A673 (cell line): ENCODE measurements at regions not wholly inside any gene's neighbourhood (a gene's known extent, or its start where the extent isn't known, plus 50 kb on each side); places are given as distances from the start of the nearest gene placed in this dataset.

Source experiments
- BruUV-seq: library from RNA; stranded (reverse); fragments of 400-500 nt; replicated peaks from 2 replicates; lab custom pipeline; 2021; lab: Mats Ljungman, UMichigan
- CTCF ChIA-PET: fragments of 300-600 bp; sonication (Branson Sonifier 250); formaldehyde crosslinking; loops from one replicate; lab custom pipeline; 2022; ENCODE audit warnings: antibody characterized with exemption; lab: Charles Lee
- POLR2A ChIA-PET: fragments of 300-600 bp; sonication (Branson Sonifier 250); formaldehyde crosslinking; loops from one replicate; lab custom pipeline; 2022; ENCODE audit warnings: antibody characterized with exemption; ENCODE audit not compliant: low non-redundant PET; lab: Charles Lee
- DNase-seq: peaks from one replicate; pipeline ENCODE4 v3.0.0-alpha.2; 2015; ENCODE audit warnings: low spot score
- H3K27ac ChIP-seq: fragments of 200-600 bp; sonication (generic); 2 replicates; pipeline ENCODE4 v1.5.1; 2016; ENCODE audit warnings: mixed run types, low read depth, mild to moderate bottlenecking, mixed read lengths, antibody characterized with exemption, low read length; ENCODE audit not compliant: poor library complexity, severe bottlenecking
- H3K27me3 ChIP-seq: fragments of 200-600 bp; sonication (generic); replicated peaks from 2 replicates; pipeline ENCODE4 v1.6.1; 2017; ENCODE audit warnings: mixed run types, low read depth, mild to moderate bottlenecking, mixed read lengths, antibody characterized with exemption, low read length; ENCODE audit not compliant: insufficient read depth, poor library complexity
- H3K36me3 ChIP-seq: fragments of 200-600 bp; sonication (generic); 2 replicates; pipeline ENCODE4 v1.6.1; 2016; ENCODE audit warnings: mixed run types, mild to moderate bottlenecking, mixed read lengths, antibody characterized with exemption, low read length; ENCODE audit not compliant: insufficient read depth, poor library complexity, severe bottlenecking
- H3K4me1 ChIP-seq: fragments of 200-600 bp; sonication (generic); 2 replicates; pipeline ENCODE4 v1.6.1; 2017; ENCODE audit warnings: mixed run types, mild to moderate bottlenecking, mixed read lengths, antibody characterized with exemption, low read length; ENCODE audit not compliant: insufficient read depth, poor library complexity, severe bottlenecking
- H3K4me3 ChIP-seq: fragments of 200-600 bp; sonication (generic); 2 replicates; pipeline ENCODE4 v1.5.1; 2016; ENCODE audit warnings: low read depth, mixed run types, mild to moderate bottlenecking, mixed read lengths, low read length; ENCODE audit not compliant: poor library complexity, severe bottlenecking
- H3K9me3 ChIP-seq: fragments of 200-600 bp; sonication (generic); 2 replicates; pipeline ENCODE4 v1.6.1; 2016; ENCODE audit warnings: mixed run types, low read depth, mild to moderate bottlenecking, mixed read lengths, antibody characterized with exemption, low read length; ENCODE audit not compliant: poor library complexity, severe bottlenecking
- CTCF ChIP-seq: fragments of 300-800, 200-600 bp; sonication (generic); conservative IDR thresholded peaks from 2 replicates; pipeline ENCODE4 v1.5.1; 2017; ENCODE audit warnings: low read depth, mild to moderate bottlenecking, antibody characterized with exemption, low read length, moderate library complexity, mixed read lengths
- EZH2 ChIP-seq: fragments of 200-600 bp; sonication (generic); IDR thresholded peaks from 2 replicates; pipeline ENCODE4 v1.6.1; 2017; ENCODE audit warnings: borderline replicate concordance, low read depth, mild to moderate bottlenecking, mixed read lengths, antibody characterized with exemption, low read length; ENCODE audit not compliant: poor library complexity, severe bottlenecking
- intact Hi-C: fragments of 100-400 bp; cut with micrococcal nuclease; formaldehyde crosslinking; loops from one replicate; pipeline ENCODE4 v1.10.0; 2022; ENCODE audit not compliant: unreplicated experiment

DNA sequence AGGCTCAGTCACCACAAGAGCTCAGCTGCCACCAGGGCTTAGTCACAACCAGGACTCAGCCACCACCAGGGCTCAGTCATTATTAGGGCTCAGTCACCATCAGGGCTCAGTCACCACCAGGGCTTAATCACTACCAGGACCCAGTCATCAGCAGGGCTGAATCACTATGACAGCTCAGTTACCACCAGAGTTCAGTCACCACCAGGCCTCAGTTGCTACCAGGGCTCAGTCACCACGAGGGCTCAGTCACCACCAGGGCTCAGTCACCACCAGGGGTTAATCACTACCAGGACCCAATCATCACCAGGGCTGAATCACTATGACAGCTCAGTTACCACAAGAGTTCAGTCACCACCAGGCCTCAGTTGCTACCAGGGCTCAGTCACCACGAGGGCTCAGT is 196.2 kb downstream of the NPHP4 start:
- H3K27ac ChIP-seq, result no peak overlapping the region
- BruUV-seq, result no TSS peak
- H3K9me3 ChIP-seq, result no peaks in the 10 kb centered on the region
- ChIA-PET POLR2A (no interaction called here), CTCF (no interaction called here)
- DNase-seq, result no peak
- intact Hi-C loops, result no loop called here
- peaks cover 19% of the 10 kb centered on the region for H3K27me3 ChIP-seq
- H3K36me3 ChIP-seq, result no peaks in the 10 kb centered on the region
- no peaks in the 10 kb centered on the region for H3K4me1 ChIP-seq
- TF ChIP-seq CTCF, result no peak
- TF ChIP-seq EZH2, result no peak
- H3K4me3 ChIP-seq, result no peak overlapping the region

DNA sequence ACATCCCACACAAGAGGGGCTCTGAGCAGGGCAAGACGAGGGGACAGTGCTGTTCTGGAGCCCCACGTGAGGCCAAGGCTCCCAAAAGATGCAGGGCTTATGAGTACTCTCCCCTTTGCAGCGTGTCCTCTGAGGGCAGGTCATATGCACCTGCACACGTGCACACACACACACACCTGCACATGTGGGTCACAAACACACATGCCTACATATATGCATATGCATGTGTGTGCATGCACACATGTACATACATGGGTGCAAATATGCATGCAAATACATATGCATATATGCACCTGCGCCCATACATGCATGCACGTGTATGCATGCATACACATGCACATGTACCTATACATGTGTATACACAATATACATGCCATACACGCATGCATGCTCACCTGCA is 197.9 kb downstream of the NPHP4 start:
- no TSS peak for BruUV-seq
- ChIA-PET POLR2A (no interaction called here), CTCF (no interaction called here)
- Histone ChIP-seq H3K4me3 (no peak overlapping the region), H3K27ac (no peak overlapping the region), H3K9me3 (no peaks in the 10 kb centered on the region), H3K27me3 (peaks cover 19% of the 10 kb centered on the region), H3K36me3 (no peaks in the 10 kb centered on the region), H3K4me1 (no peaks in the 10 kb centered on the region)
- TF ChIP-seq EZH2 (no peak), CTCF (no peak)
- intact Hi-C loops, result no loop called here
- no peak for DNase-seq

DNA sequence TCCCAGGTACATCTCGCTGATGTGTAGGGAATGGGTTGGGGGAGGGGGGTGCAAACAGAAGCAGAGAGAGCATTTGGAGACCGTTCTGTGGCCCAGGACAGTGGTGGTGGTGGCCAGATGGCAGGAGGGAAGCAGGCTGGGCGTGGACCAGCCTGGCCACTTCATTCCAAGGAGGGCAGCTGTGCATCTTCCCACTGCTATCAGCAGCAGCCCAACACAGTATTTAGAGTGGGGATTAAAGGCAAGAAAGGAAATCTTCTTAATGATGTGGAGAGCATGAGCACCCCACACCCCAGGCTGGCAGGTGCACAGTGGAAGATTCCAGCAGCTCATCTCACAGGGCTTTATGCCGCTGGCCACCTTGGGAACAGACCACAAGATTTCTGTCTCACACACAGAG is 198.7 kb downstream of the NPHP4 start:
- no peaks in the 10 kb centered on the region for H3K9me3 ChIP-seq
- no peak overlapping the region for H3K4me3 ChIP-seq
- ChIA-PET CTCF (no interaction called here), POLR2A (no interaction called here)
- DNase-seq, result no peak
- H3K36me3 ChIP-seq, result no peaks in the 10 kb centered on the region
- no peak overlapping the region for H3K27ac ChIP-seq
- peaks cover 17% of the 10 kb centered on the region for H3K27me3 ChIP-seq
- no TSS peak for BruUV-seq
- intact Hi-C loops, result no loop called here
- no peak for TF ChIP-seq EZH2
- TF ChIP-seq CTCF, result no peak
- no peaks in the 10 kb centered on the region for H3K4me1 ChIP-seq
